ENCODE measurements at regions not wholly inside any gene's neighbourhood (a gene's known extent, or its start where the extent isn't known, plus 50 kb on each side); places are given as distances from the start of the nearest gene placed in this dataset.

GRCh38 chr2:147101941-147102790 is 742.7 kb upstream of the ACVR2A start:
- TF ChIP-seq EZH2 (IDR thresholded peaks at IDR 0.05; ENCODE audit: low read length, missing control alignments), result no peak
- TF ChIP-seq CTCF (conservative IDR thresholded peaks at IDR 0.05 in 1 of 2, IDR thresholded peaks at IDR 0.05 in 1 of 2; ENCODE audit: low read depth in 1 of 2, low read length in 2 of 2), result no peak

Data from fibroblast of lung (primary cell).